MM.1S (cell line): ENCODE measurements at regions not wholly inside any gene's neighbourhood (a gene's known extent, or its start where the extent isn't known, plus 50 kb on each side); places are given as distances from the start of the nearest gene placed in this dataset.

Source experiments
- CTCF ChIP-seq: fragments of 300-600 bp; sonication (generic); IDR thresholded peaks from 2 replicates; pipeline ENCODE4 v1.5.1; 2016; ENCODE audit warnings: antibody characterized with exemption, low read length, mixed read lengths
- EZH2 ChIP-seq: fragments of 300-600 bp; sonication (generic); optimal IDR thresholded peaks from 2 replicates; pipeline ENCODE3; 2017; ENCODE audit warnings: low read depth, mild to moderate bottlenecking, antibody characterized with exemption, low read length, mixed read lengths
- EZH2phosphoT487 ChIP-seq: fragments of 300-600 bp; sonication (generic); IDR thresholded peaks from 2 replicates; pipeline ENCODE4 v1.6.1; 2018; ENCODE audit warnings: antibody characterized with exemption, low read length

- no peak for TF ChIP-seq EZH2
- TF ChIP-seq CTCF, result no peak
- no peak for TF ChIP-seq EZH2phosphoT487
Measured at GRCh38 chr17:36808180-36808661, 129.1 kb upstream of the LHX1 start.
